ENCODE measurements at regions not wholly inside any gene's neighbourhood (a gene's known extent, or its start where the extent isn't known, plus 50 kb on each side); places are given as distances from the start of the nearest gene placed in this dataset.

GRCh38 chr5:17132444-17133083 is 84.9 kb upstream of the BASP1 start:
- no peak for DNase-seq
- no peaks in the 10 kb centered on the region for H3K9me3 Mint-ChIP-seq
- no peaks in the 10 kb centered on the region for H3K36me3 Mint-ChIP-seq (ENCODE audit: low read depth)
- no peak overlapping the region for H3K27ac Mint-ChIP-seq
- peaks cover 3% of the 10 kb centered on the region for H3K27me3 Mint-ChIP-seq (ENCODE audit: low read depth, poor library complexity)
- peaks cover 16% of the 10 kb centered on the region for H3K4me1 Mint-ChIP-seq
- peak; percentile 76 for TF ChIP-seq CTCF (IDR thresholded peaks at IDR 0.05)
- H3K4me3 Mint-ChIP-seq, result no peak overlapping the region

- H3K27ac Mint-ChIP-seq, result no peak overlapping the region
- H3K27me3 Mint-ChIP-seq (ENCODE audit: low read depth, poor library complexity), result no peaks in the 10 kb centered on the region
- H3K4me3 Mint-ChIP-seq, result no peak overlapping the region
- TF ChIP-seq CTCF (IDR thresholded peaks at IDR 0.05), result no peak
- no peaks in the 10 kb centered on the region for H3K36me3 Mint-ChIP-seq (ENCODE audit: low read depth)
- no peak for DNase-seq
- no peaks in the 10 kb centered on the region for H3K9me3 Mint-ChIP-seq
- peaks cover 8% of the 10 kb centered on the region for H3K4me1 Mint-ChIP-seq
Observed at GRCh38 chr5:17135050-17135449, 82.4 kb upstream of the BASP1 start.

- Mint-ChIP-seq H3K4me3 (no peak overlapping the region), H3K4me1 (peaks cover 17% of the 10 kb centered on the region), H3K27ac (peak overlapping the region; percentile 86), H3K36me3 (ENCODE audit: low read depth) (no peaks in the 10 kb centered on the region), H3K9me3 (peaks cover 14% of the 10 kb centered on the region), H3K27me3 (ENCODE audit: low read depth, poor library complexity) (peaks cover 9% of the 10 kb centered on the region)
- no peak for TF ChIP-seq CTCF (IDR thresholded peaks at IDR 0.05)
- DNase-seq, result no peak
Observed at GRCh38 chr5:17143335-17143734, 74.1 kb upstream of the BASP1 start.

- peaks cover 10% of the 10 kb centered on the region for H3K27me3 Mint-ChIP-seq (ENCODE audit: low read depth, poor library complexity)
- H3K27ac Mint-ChIP-seq, result no peak overlapping the region
- H3K36me3 Mint-ChIP-seq (ENCODE audit: low read depth), result no peaks in the 10 kb centered on the region
- H3K4me3 Mint-ChIP-seq, result no peak overlapping the region
- peaks cover 11% of the 10 kb centered on the region for H3K9me3 Mint-ChIP-seq
- peaks cover 18% of the 10 kb centered on the region for H3K4me1 Mint-ChIP-seq
- no peak for TF ChIP-seq CTCF (IDR thresholded peaks at IDR 0.05)
- DNase-seq, result no peak
Observed at GRCh38 chr5:17146280-17146841, 71.1 kb upstream of the BASP1 start.

- H3K27me3 Mint-ChIP-seq (ENCODE audit: low read depth, poor library complexity), result peaks cover 16% of the 10 kb centered on the region
- no peak for DNase-seq
- H3K27ac Mint-ChIP-seq, result no peak overlapping the region
- TF ChIP-seq CTCF (IDR thresholded peaks at IDR 0.05), result no peak
- H3K36me3 Mint-ChIP-seq (ENCODE audit: low read depth), result no peaks in the 10 kb centered on the region
- peaks cover 8% of the 10 kb centered on the region for H3K9me3 Mint-ChIP-seq
- no peak overlapping the region for H3K4me3 Mint-ChIP-seq
- H3K4me1 Mint-ChIP-seq, result peaks cover 26% of the 10 kb centered on the region
Observed at GRCh38 chr5:17147170-17147569, 70.3 kb upstream of the BASP1 start.

- Mint-ChIP-seq H3K4me1 (peaks cover 26% of the 10 kb centered on the region), H3K4me3 (no peak overlapping the region), H3K9me3 (peaks cover 4% of the 10 kb centered on the region), H3K27ac (no peak overlapping the region), H3K27me3 (ENCODE audit: low read depth, poor library complexity) (peaks cover 18% of the 10 kb centered on the region), H3K36me3 (ENCODE audit: low read depth) (no peaks in the 10 kb centered on the region)
- TF ChIP-seq CTCF (IDR thresholded peaks at IDR 0.05), result no peak
- no peak for DNase-seq
Observed at GRCh38 chr5:17147617-17148016, 69.8 kb upstream of the BASP1 start.

All from nephron progenitor cell (in vitro differentiated cells).